Stimulated activated CD8-positive, alpha-beta memory T cell treated with anti-CD3 and anti-CD28 coated beads, Interleukin-2, amount 100 ng/mL, for 1 hour (primary cell): ENCODE measurements at regions not wholly inside any gene's neighbourhood (a gene's known extent, or its start where the extent isn't known, plus 50 kb on each side); places are given as distances from the start of the nearest gene placed in this dataset.

Experiments
- DNase-seq, 2 donors: peaks; one replicate each; pipeline ENCODE4 v3.0.0-alpha.2; 2020; ENCODE audit warnings: low read depth in 2 of 2

DNA sequence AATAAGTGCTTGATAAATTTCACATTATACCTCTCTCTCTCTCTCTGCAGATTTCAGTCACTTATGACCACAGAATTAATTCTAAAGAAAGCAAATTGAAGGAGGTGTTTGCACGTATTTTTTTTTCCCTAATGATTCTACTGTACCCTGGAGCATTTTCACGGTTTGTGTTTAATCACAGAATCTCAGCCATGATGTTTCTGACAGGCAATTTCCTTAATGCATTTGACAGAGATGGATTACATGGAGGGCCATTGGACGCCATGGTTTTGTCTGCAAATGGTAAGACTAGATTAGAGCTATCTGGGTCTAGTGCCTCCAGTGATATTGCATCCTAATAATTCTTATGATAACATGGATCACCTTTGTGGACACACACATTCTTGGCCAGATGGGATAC is 147.5 kb upstream of the RBFOX1 start:
- DNase-seq: no peak

DNA sequence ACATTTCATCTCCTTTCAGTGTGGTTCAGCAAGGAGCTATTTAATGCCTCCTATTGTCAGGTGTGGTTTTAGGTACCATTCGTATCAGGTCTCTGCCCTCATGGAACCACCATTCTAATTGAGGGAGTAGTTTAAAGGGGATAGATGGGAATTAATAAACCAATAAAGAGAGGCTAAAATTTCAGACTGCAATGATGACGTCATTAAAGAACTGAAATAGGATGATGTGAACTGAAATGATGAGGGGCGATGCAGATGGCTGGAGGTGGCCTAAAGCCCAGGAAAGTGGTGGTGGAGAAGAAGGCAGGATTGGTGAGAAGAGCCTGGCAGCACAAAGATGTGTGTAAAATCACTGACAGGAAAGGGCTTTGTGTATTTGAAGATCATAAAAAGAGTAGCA is 148.9 kb upstream of the RBFOX1 start:
- no peak for DNase-seq

DNA sequence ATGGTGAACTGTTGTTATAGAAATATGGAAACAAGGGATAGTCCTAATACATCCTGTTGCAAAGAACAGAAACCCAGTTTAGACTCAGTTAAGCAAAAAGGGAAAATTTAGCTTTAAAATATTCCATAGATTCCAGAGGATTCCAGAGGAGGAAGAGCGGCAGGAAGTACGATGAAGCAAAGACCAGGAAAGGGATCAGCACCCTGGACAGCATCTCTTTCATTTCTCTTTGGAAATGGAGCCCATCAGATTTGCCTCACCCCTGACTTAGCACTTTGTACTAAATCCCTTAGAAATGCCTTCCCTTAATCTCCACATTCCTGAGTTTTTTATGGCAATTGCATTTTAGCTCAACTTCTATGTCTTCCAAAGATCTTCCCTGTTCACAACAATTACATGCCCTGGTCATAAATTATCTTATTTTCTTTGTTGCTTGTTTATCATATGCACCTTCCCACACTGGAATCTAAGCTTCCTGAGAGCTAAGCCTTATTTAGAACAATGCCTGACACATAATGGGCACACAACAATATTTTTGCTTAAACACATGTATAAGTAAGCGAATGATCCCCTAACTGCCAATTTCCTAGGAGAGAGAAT is 150.0 kb upstream of the RBFOX1 start:
- no peak for DNase-seq

DNA sequence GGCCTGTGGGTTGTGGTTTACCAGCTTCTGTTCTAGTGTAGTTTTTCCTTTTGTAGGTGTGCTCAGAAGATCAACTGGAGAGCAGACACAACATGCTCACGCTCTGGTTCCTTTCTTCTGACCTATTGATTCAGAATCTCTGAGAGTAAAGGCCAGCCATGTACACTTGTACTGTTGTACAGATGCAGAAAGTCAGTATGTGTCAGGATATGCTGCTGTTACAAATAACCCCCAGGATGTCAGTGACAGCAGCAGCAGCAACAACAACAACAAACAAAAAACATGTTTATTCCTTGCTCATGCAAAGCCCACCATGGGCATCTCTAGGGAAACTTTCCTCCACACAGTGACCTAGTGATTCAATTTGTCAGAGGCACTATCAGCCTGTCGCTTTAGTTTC is 154.8 kb upstream of the RBFOX1 start:
- DNase-seq: no peak

DNA sequence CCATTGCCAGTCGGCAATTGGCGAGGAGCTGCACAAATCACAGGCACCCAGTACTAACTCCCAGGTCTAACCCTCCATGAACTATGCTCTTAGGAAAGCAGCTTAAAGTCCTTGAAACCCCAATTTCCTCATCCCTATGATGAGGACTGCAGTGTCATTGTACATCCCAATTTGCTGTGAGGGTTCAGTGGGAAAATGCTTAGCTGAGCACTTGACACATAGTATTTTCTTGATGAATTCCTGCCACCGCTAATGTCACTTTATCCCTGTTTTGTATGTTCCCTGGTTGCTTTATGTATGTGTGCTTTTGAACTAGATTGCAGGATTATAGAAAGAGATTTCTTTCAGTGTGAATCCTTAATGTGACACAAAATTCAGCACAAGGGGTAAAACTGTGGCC is 161.5 kb upstream of the RBFOX1 start:
- DNase-seq: no peak

DNA sequence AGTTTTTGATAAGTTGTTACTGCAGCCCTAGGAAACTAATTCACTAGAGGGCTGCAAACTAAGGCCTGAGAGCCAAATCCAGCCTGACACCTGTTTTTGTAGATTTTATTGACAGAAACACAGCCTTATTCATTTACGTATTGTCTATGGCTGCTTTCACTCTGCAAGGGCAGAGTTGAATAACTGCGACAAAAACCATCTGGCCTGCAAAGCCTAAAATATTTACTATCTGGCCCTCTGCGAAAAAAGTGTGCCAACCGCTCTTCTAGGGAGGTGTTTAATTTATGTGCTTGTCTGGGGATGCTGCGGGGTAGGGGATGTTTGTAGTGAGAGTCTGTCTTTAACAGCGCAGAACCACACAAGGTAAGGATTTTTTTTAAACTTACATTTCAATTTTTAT is 165.0 kb upstream of the RBFOX1 start:
- no peak for DNase-seq

DNA sequence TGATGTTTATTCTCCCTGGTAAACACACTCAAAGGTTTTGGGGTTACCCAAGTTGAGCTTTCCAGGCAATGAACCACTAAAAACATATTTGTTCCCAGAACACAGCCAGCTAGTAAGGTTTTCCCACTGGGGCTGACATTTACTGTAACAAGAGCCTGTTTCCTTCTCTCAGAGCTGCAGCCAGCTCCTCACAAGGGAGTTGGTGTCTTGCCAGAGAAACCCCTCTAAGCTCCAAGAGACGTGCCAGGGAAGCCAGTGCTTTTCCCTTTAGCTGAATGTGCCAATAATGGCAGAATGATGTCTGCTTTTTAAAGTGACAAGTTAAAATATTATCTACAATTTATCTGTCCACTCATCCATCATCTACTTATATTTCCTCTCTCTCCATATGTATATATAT is 170.8 kb upstream of the RBFOX1 start:
- DNase-seq: no peak

DNA sequence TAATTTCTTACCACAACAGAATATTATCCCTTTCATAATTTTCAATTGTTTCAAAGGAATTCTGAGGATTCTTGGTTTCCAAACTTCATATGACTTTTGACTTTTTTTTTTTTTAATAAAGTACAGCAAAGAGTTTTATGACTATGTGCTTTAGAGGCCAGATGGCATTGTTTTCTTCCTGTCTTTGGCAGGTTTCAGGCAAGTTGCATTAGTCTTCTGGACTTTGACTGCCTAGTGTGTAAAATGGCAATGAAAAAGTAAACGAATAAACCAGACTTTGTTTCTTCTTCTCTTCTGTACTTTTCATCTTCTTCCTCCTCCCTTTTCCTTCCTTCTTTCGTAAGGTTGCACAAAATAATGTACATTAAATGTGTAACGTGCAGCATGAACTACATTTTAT is 172.6 kb upstream of the RBFOX1 start:
- DNase-seq: no peak

- no peak for DNase-seq
Observed at GRCh38 chr16:7158481-7158880, 174.2 kb upstream of the RBFOX1 start.

DNA sequence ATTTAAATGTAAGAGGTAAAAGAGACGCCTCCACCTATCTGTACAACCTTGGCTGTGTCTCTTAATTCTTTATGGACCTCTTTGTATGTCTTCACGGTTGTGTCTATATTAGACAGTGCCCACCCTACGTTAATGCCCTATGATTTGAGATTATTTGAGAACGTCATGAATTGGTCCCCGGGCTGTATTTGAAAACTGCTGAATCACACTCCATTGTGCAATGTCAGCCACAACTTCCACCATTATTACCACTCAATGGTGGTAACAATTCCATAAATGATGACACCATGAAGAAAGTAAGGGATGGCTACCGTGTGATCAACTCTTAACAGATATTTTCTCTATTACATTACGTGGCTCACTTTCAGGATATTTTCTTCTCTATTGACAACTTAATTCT is 182.4 kb upstream of the RBFOX1 start:
- no peak for DNase-seq

DNA sequence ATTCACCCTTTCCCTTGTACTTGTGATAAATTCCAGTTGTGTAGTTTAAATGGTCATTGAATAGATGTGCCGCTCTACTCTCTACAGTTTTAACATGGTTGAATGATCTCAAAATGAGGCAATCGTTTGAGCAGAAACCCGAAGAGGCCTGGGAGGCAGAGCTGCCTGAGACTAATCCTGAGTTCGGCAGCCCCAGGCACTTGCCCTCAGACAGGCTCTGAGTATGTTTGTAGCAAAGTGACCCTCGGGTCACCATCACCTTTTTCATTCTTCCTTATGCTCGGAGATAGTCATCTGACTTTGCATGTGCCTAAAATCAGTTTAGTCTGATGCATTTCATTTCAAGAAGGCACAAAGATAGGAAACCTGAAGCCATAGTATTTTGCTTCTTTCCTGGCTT is 184.0 kb upstream of the RBFOX1 start:
- no peak for DNase-seq

DNA sequence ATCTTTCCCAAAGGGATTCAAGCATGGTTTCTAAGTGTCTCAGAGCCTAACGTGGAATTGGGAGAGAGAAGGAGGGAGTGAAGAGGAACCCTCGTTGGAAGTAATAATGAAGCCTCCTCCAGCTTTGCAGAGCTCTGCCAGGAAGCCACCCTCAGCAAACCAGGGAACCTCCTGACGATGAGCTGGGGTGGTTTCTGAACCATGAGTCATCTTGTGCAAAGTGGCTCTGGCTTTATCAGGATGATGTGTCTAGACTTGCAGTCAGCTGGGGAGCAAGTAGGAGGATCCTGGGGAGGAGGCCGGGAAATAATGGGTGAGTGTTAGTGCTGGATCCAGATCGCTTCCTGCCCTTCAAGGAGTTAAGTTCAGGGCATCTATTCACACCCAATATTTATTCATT is 191.7 kb upstream of the RBFOX1 start:
- no peak for DNase-seq

DNA sequence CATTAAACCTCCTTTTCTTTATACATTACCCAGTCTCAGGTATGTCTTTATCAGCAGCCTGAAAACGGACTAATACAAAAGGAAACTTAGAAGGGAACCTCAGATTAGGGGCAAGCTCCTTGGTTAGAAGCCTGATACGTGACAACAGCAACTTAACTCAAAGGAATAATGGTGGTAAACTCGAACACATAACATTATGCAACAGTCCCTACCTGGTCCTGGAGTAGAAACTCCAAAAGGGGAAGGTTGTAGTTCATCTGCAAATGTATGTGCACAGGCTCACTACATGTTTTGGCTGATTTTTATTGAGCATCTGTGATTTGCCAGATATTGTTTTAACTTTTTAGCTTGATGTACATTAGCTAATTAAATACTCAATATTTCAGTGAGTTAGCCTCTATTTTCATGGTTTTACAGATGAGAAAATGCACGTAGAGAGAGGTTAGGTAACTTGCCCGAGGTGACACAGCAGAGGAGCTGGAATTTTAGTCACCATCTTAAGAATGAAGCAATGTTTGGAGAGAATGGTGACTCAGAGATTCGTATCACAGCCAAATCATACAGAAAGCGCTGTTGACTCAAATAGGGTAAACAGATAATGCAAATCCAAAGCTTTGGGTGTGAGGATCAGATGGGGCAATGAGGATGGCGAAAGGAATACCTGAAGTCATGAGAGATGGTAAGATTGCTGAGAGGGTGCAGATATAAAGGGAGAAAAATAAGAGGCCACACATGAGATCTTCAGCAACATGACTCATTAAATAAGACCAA is 194.9 kb upstream of the RBFOX1 start:
- no peak for DNase-seq

DNA sequence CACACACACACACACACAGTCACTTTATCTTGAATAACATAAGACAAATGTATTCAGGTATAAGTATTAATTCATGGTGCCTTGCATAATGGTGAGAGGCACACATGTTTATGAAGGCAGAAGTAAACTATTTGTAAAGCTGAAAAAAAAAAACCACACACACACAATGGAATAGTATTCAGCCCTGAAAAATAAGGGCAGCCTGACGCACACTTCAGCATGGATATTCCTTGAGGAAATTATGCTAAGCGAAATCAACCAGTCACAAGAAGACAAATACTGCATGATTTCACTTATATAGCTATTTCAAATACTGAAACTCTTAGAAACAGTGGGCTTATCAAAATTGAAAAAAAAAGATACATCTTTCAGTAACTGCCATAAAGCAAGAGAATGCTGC is 200.2 kb upstream of the RBFOX1 start:
- no peak for DNase-seq

DNA sequence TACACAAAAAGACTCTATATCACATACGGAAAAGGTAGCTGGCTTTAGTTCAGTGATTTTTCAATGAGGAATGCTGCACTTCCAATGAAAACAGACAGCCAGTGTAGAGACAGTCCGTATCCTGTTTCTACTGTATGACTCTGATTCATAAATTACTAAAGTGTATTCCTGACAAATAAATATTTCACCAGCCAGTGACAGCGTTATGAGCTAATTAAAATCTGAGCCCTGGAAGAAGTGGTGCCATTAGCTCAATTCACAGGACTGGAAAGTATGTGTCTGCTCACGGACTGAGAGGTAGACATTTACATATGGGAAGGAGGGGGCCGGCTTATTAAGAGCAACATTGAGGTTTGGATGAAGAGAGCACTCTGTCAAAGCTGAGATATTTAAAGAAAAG is 207.9 kb upstream of the RBFOX1 start:
- DNase-seq: no peak

- DNase-seq: no peak
Observed at GRCh38 chr16:7124242-7124641, 208.4 kb upstream of the RBFOX1 start.

DNA sequence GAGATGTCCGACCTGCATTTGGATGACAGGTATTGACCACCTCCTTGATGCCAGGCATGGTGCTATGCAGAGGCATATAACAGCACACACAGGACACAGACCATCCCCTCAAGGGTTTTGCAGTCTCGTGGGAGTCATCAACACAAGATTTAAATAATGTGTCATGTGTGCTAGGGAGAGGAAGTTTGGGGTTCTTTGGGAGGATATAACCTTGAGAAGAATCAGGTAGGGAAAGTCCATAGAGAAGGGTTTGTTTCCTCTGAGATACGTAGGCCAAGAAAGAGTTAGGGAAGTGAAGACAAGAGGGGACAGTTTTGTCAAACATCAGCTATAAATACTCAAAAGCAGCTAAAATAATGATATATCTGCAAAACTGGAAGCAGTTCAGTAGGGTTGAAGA is 215.9 kb upstream of the RBFOX1 start:
- no peak for DNase-seq

GRCh38 chr16:7115898-7116297 is 216.7 kb upstream of the RBFOX1 start:
- no peak for DNase-seq

DNA sequence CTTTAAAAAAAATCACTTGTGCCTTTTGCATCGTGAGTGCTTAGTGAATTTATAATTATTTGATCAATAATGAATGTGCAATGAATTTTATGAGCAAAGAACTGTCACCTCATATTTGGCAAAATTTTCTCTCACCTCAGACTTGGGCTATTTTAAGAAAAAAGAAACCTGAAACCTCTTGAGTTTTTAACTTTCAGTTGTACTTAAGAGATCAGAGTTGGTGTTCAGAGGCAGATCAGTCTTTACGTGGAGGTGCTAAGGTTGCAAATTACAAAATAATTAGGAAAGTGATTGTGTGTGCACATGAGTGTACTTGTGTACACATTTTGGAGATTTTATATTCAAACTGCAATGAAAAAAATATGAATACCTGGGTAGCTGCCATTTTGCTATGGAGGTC is 218.7 kb upstream of the RBFOX1 start:
- DNase-seq: no peak

- DNase-seq: no peak
Observed at GRCh38 chr16:7113395-7113794, 219.2 kb upstream of the RBFOX1 start.

- no peak for DNase-seq
Observed at GRCh38 chr16:7111265-7111664, 221.4 kb upstream of the RBFOX1 start.

GRCh38 chr16:7107436-7107835 is 225.2 kb upstream of the RBFOX1 start:
- DNase-seq: no peak

DNA sequence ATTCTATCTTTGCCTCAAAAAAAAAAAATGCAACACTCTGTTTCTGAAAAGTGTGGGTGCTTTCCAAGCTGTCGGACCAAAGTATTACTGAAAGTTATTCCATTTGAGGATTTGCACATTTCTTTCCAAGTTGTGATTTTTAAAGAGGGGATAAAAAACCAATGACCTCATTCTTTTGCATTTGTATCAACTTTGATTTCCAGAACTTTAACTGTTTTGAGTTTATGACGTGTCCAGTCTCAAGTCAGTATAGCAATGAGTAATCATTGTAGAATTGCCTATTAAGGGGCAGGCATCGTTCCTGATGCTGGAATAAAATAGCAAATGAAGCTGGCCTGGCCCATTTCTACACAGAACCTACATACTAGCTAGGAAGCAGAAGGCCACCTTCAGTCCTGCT is 229.6 kb upstream of the RBFOX1 start:
- DNase-seq: no peak

DNA sequence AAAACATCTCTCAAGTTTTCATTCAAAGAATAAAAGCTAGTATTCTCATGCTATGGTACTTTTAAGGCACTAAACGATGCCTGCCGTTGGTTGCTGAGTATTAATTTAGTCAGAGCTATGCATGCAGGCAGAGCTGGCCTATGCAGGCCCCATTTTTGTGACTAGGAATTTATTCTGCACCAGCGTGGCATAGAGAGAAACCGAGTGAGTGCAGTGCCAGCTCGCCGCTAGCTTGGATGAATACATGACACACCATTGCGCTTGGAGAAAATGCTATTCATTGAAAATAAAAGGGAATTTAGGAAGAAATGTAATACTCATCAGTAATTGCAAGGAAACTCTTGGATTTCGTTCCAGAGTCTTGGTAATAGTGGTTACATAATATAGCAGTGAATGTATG is 231.6 kb upstream of the RBFOX1 start:
- DNase-seq: no peak
